ENCODE measurements at regions not wholly inside any gene's neighbourhood (a gene's known extent, or its start where the extent isn't known, plus 50 kb on each side); places are given as distances from the start of the nearest gene placed in this dataset.
"Not testable (repeated sequence)": the region's sequence is repeated elsewhere in the genome, so short reads cannot be mapped to it uniquely, and the experiment has no call there.

- DNase-seq = no peak
Observed at GRCh38 chr4:184335520-184335919, 117.8 kb upstream of the ENPP6 start.

GRCh38 chr4:184333446-184333845 is 115.8 kb upstream of the ENPP6 start:
- DNase-seq = not testable (repeated sequence)

- no peak for DNase-seq
Observed at GRCh38 chr4:184331268-184331995, 113.8 kb upstream of the ENPP6 start.

- DNase-seq = not testable (repeated sequence)
Observed at GRCh38 chr4:184330517-184331094, 112.9 kb upstream of the ENPP6 start.

GRCh38 chr4:184329659-184330400 is 112.2 kb upstream of the ENPP6 start:
- no peak for DNase-seq

- no peak for DNase-seq
Observed at GRCh38 chr4:184329235-184329634, 111.6 kb upstream of the ENPP6 start.

GRCh38 chr4:184328022-184328736 is 110.5 kb upstream of the ENPP6 start:
- no peak for DNase-seq

GRCh38 chr4:184324939-184325477 is 107.3 kb upstream of the ENPP6 start:
- no peak for DNase-seq

- no peak for DNase-seq
Observed at GRCh38 chr4:184322328-184323025, 104.8 kb upstream of the ENPP6 start.

- DNase-seq = no peak
Observed at GRCh38 chr4:184320631-184321030, 103.0 kb upstream of the ENPP6 start.

GRCh38 chr4:184318852-184319251 is 101.2 kb upstream of the ENPP6 start:
- no peak for DNase-seq

- no peak for DNase-seq
Observed at GRCh38 chr4:184317234-184317918, 99.7 kb upstream of the ENPP6 start.

GRCh38 chr4:184316821-184317220 is 99.1 kb upstream of the ENPP6 start:
- no peak for DNase-seq

GRCh38 chr4:184315675-184316359 is 98.1 kb upstream of the ENPP6 start:
- no peak for DNase-seq

- DNase-seq = no peak
Observed at GRCh38 chr4:184313702-184314659, 96.3 kb upstream of the ENPP6 start.

GRCh38 chr4:184313058-184313581 is 95.4 kb upstream of the ENPP6 start:
- DNase-seq = no peak

- no peak for DNase-seq
Observed at GRCh38 chr4:184312126-184312525, 94.5 kb upstream of the ENPP6 start.

GRCh38 chr4:184310881-184311709 is 93.4 kb upstream of the ENPP6 start:
- no peak for DNase-seq

Measured in muscle of arm (tissue), 1 donor.